CD4-positive, alpha-beta memory T cell (primary cell): ENCODE measurements at regions not wholly inside any gene's neighbourhood (a gene's known extent, or its start where the extent isn't known, plus 50 kb on each side); places are given as distances from the start of the nearest gene placed in this dataset.

Experiments used
- CTCF ChIA-PET: fragments of 350-600 bp; sonication (Branson Sonifier 250); formaldehyde crosslinking; loops from one replicate; lab custom pipeline; 2021; ENCODE audit warnings: inconsistent platforms; ENCODE audit not compliant: partially characterized antibody; lab: Charles Lee
- POLR2A ChIA-PET: fragments of 350-600 bp; sonication (Branson Sonifier 250); formaldehyde crosslinking; loops from one replicate; lab custom pipeline; 2021; ENCODE audit not compliant: partially characterized antibody; lab: Charles Lee
- DNase-seq, 5 donors: peaks; one replicate each; pipeline versions ENCODE4 v3.0.0 to v3.0.0-alpha.2; 2020 to 2022; ENCODE audit warnings: mixed read lengths in 1 of 5
- H3K27ac ChIP-seq: one replicate; pipeline ENCODE4 v1.7.0; 2013; ENCODE audit warnings: low read depth, low read length
- H3K27me3 ChIP-seq: 2 replicates; pipeline ENCODE4 v1.7.0; 2013; ENCODE audit warnings: mild to moderate bottlenecking, low read length, moderate library complexity; ENCODE audit not compliant: insufficient read depth
- H3K36me3 ChIP-seq: 2 replicates; pipeline ENCODE4 v1.7.0; 2013; ENCODE audit warnings: mild to moderate bottlenecking, low read length, moderate library complexity; ENCODE audit not compliant: insufficient read depth
- H3K4me1 ChIP-seq: 2 replicates; pipeline ENCODE4 v1.7.0; 2013; ENCODE audit warnings: mild to moderate bottlenecking, low read length, moderate library complexity; ENCODE audit not compliant: insufficient read depth
- H3K4me3 ChIP-seq, 2 donors: one replicate each; pipeline ENCODE4 v1.7.0; 2013; ENCODE audit warnings: low read length in 2 of 2, mild to moderate bottlenecking in 1 of 2
- H3K9me3 ChIP-seq, 2 donors: one replicate each; pipeline ENCODE4 v1.7.0; 2013; ENCODE audit warnings: low read length in 2 of 2, control low read depth in 1 of 2; ENCODE audit not compliant: control insufficient read depth in 1 of 2
- H3K27ac Mint-ChIP-seq, 7 donors: one replicate each; pipeline ENCODE4 v1.8.0; 2020 to 2021; ENCODE audit warnings: mixed read lengths in 7 of 7, mild to moderate bottlenecking in 6 of 7, inconsistent platforms in 3 of 7, moderate library complexity in 3 of 7
- H3K27me3 Mint-ChIP-seq, 2 donors: one replicate each; pipeline ENCODE4 v1.8.0; 2020 to 2021; ENCODE audit warnings: mixed read lengths in 2 of 2
- H3K36me3 Mint-ChIP-seq, 2 donors: one replicate each; pipeline ENCODE4 v1.8.0; 2020 to 2021; ENCODE audit warnings: mixed read lengths in 2 of 2, inconsistent platforms in 1 of 2, mild to moderate bottlenecking in 1 of 2
- H3K4me1 Mint-ChIP-seq, 4 donors: one replicate each; pipeline ENCODE4 v1.8.0; 2020 to 2021; ENCODE audit warnings: mixed read lengths in 4 of 4, mild to moderate bottlenecking in 1 of 4
- H3K4me3 Mint-ChIP-seq, 8 donors: one replicate each; pipeline ENCODE4 v1.8.0; 2020 to 2021; ENCODE audit warnings: mixed read lengths in 8 of 8, mild to moderate bottlenecking in 7 of 8, moderate library complexity in 6 of 8, inconsistent platforms in 3 of 8
- H3K9me3 Mint-ChIP-seq, 8 donors: one replicate each; pipeline ENCODE4 v1.8.0; 2020 to 2021; ENCODE audit warnings: mixed read lengths in 8 of 8, mild to moderate bottlenecking in 5 of 8, inconsistent platforms in 3 of 8, moderate library complexity in 1 of 8
- intact Hi-C: fragments of 100-400 bp; cut with micrococcal nuclease; formaldehyde crosslinking; loops from one replicate; pipeline ENCODE4 v1.15.1; 2023

GRCh38 chr1:30606166-30606565, 117.2 kb downstream of the MATN1 start:
- ChIA-PET POLR2A (no interaction called here), CTCF (no interaction called here)
- no peak overlapping the region for H3K4me3 Mint-ChIP-seq
- H3K4me1 ChIP-seq: no peaks in the 10 kb centered on the region
- H3K27ac Mint-ChIP-seq: no peak overlapping the region
- DNase-seq: no peak
- no peaks in the 10 kb centered on the region for H3K9me3 Mint-ChIP-seq
- no peak overlapping the region for H3K4me3 ChIP-seq
- H3K27me3 Mint-ChIP-seq: peaks cover 9 to 44% of the 10 kb centered on the region in 2 donors
- intact Hi-C loops: no loop called here
- no peaks in the 10 kb centered on the region for H3K27me3 ChIP-seq
- no peaks in the 10 kb centered on the region for H3K36me3 ChIP-seq
- no peaks in the 10 kb centered on the region for H3K9me3 ChIP-seq
- no peaks in the 10 kb centered on the region for H3K36me3 Mint-ChIP-seq
- H3K27ac ChIP-seq: no peak overlapping the region
- no peaks in the 10 kb centered on the region for H3K4me1 Mint-ChIP-seq

- Histone ChIP-seq H3K4me1 (no peaks in the 10 kb centered on the region), H3K27me3 (no peaks in the 10 kb centered on the region), H3K9me3 (no peaks in the 10 kb centered on the region), H3K36me3 (no peaks in the 10 kb centered on the region), H3K27ac (no peak overlapping the region), H3K4me3 (no peak overlapping the region)
- no peak for DNase-seq
- Mint-ChIP-seq H3K27ac (no peak overlapping the region), H3K36me3 (no peaks in the 10 kb centered on the region), H3K27me3 (peaks cover 9 to 46% of the 10 kb centered on the region in 2 donors), H3K9me3 (no peaks in the 10 kb centered on the region), H3K4me3 (no peak overlapping the region), H3K4me1 (peaks cover 0 to 1% (median 0%) of the 10 kb centered on the region in 4 donors)
- ChIA-PET POLR2A (no interaction called here), CTCF (no interaction called here)
- intact Hi-C loops: no loop called here
Observed at GRCh38 chr1:30605441-30605920, 117.9 kb downstream of the MATN1 start.

GRCh38 chr1:30604801-30605440, 118.5 kb downstream of the MATN1 start:
- H3K4me1 Mint-ChIP-seq: peaks cover 0 to 1% (median 0%) of the 10 kb centered on the region in 4 donors
- Histone ChIP-seq H3K4me3 (no peak overlapping the region), H3K27me3 (no peaks in the 10 kb centered on the region), H3K9me3 (no peaks in the 10 kb centered on the region), H3K36me3 (no peaks in the 10 kb centered on the region), H3K27ac (no peak overlapping the region), H3K4me1 (no peaks in the 10 kb centered on the region)
- H3K36me3 Mint-ChIP-seq: no peaks in the 10 kb centered on the region
- CTCF ChIA-PET: no interaction called here
- H3K27ac Mint-ChIP-seq: no peak overlapping the region
- intact Hi-C loops: no loop called here
- POLR2A ChIA-PET: no interaction called here
- H3K9me3 Mint-ChIP-seq: no peaks in the 10 kb centered on the region
- peaks cover 11 to 42% of the 10 kb centered on the region in 2 donors for H3K27me3 Mint-ChIP-seq
- no peak for DNase-seq
- H3K4me3 Mint-ChIP-seq: no peak overlapping the region

GRCh38 chr1:30603081-30603858, 120.1 kb downstream of the MATN1 start:
- ChIA-PET POLR2A (no interaction called here), CTCF (no interaction called here)
- no peaks in the 10 kb centered on the region for H3K36me3 Mint-ChIP-seq
- H3K4me3 Mint-ChIP-seq: no peak overlapping the region
- Histone ChIP-seq H3K27ac (no peak overlapping the region), H3K36me3 (no peaks in the 10 kb centered on the region), H3K4me1 (no peaks in the 10 kb centered on the region), H3K4me3 (no peak overlapping the region), H3K27me3 (no peaks in the 10 kb centered on the region), H3K9me3 (no peaks in the 10 kb centered on the region)
- H3K9me3 Mint-ChIP-seq: no peaks in the 10 kb centered on the region
- intact Hi-C loops: no loop called here
- no peak overlapping the region for H3K27ac Mint-ChIP-seq
- H3K27me3 Mint-ChIP-seq: peaks cover 9 to 40% of the 10 kb centered on the region in 2 donors
- DNase-seq: no peak
- H3K4me1 Mint-ChIP-seq: peaks cover 0 to 1% (median 0%) of the 10 kb centered on the region in 4 donors

GRCh38 chr1:30601316-30602085, 121.9 kb downstream of the MATN1 start:
- Mint-ChIP-seq H3K27me3 (peaks cover 8 to 31% of the 10 kb centered on the region in 2 donors), H3K4me3 (no peak overlapping the region), H3K27ac (no peak overlapping the region), H3K9me3 (no peaks in the 10 kb centered on the region), H3K36me3 (no peaks in the 10 kb centered on the region), H3K4me1 (peaks cover 0 to 1% (median 0%) of the 10 kb centered on the region in 4 donors)
- ChIA-PET POLR2A (no interaction called here), CTCF (no interaction called here)
- Histone ChIP-seq H3K27ac (no peak overlapping the region), H3K4me1 (no peaks in the 10 kb centered on the region), H3K4me3 (no peak overlapping the region), H3K36me3 (no peaks in the 10 kb centered on the region), H3K9me3 (no peaks in the 10 kb centered on the region), H3K27me3 (no peaks in the 10 kb centered on the region)
- intact Hi-C loops: no loop called here
- DNase-seq: no peak

- no peaks in the 10 kb centered on the region for H3K27me3 ChIP-seq
- intact Hi-C loops: no loop called here
- Mint-ChIP-seq H3K27me3 (peaks cover 4 to 31% of the 10 kb centered on the region in 2 donors), H3K9me3 (no peaks in the 10 kb centered on the region), H3K36me3 (no peaks in the 10 kb centered on the region), H3K4me1 (peaks cover 0 to 1% (median 0%) of the 10 kb centered on the region in 4 donors), H3K4me3 (no peak overlapping the region), H3K27ac (no peak overlapping the region)
- H3K9me3 ChIP-seq: no peaks in the 10 kb centered on the region
- H3K4me1 ChIP-seq: no peaks in the 10 kb centered on the region
- CTCF ChIA-PET: no interaction called here
- H3K36me3 ChIP-seq: no peaks in the 10 kb centered on the region
- H3K27ac ChIP-seq: no peak overlapping the region
- no peak overlapping the region for H3K4me3 ChIP-seq
- DNase-seq: no peak
- POLR2A ChIA-PET: no interaction called here
Observed at GRCh38 chr1:30600706-30601105, 122.7 kb downstream of the MATN1 start.

- Histone ChIP-seq H3K4me1 (no peaks in the 10 kb centered on the region), H3K4me3 (no peak overlapping the region), H3K27ac (no peak overlapping the region), H3K9me3 (no peaks in the 10 kb centered on the region), H3K36me3 (no peaks in the 10 kb centered on the region), H3K27me3 (no peaks in the 10 kb centered on the region)
- no peak overlapping the region for H3K27ac Mint-ChIP-seq
- H3K4me3 Mint-ChIP-seq: no peak overlapping the region
- peaks cover 4 to 28% of the 10 kb centered on the region in 2 donors for H3K27me3 Mint-ChIP-seq
- H3K36me3 Mint-ChIP-seq: no peaks in the 10 kb centered on the region
- peaks cover 0 to 1% (median 0%) of the 10 kb centered on the region in 4 donors for H3K4me1 Mint-ChIP-seq
- DNase-seq: no peak
- no peaks in the 10 kb centered on the region for H3K9me3 Mint-ChIP-seq
- intact Hi-C loops: no loop called here
- POLR2A ChIA-PET: no interaction called here
- CTCF ChIA-PET: no interaction called here
Observed at GRCh38 chr1:30600258-30600657, 123.1 kb downstream of the MATN1 start.
